ENCODE measurements at regions not wholly inside any gene's neighbourhood (a gene's known extent, or its start where the extent isn't known, plus 50 kb on each side); places are given as distances from the start of the nearest gene placed in this dataset.

DNA sequence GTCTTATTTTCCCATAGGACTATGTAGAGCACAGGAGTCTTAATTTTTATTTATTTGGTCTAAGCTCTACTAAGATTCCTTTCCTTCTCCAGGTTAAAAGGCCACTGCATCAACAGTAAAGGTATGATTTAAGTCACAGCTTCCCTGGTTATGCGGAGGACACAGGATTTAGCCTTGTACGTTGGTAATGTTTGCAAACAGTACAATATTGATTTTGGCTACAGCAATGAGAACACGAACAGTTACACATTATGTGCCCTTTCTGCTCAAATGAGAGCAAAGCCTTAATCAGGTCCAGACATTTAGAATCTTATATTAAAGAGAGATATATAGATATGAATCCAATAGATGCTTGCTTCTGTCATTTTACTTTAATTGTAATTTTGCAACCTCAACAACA, 264.0 kb downstream of the NUF2 start:
- no TSS peak for BruUV-seq (replicated peaks)
- dilution Hi-C loops (cut with MboI; ENCODE audit: extremely low pct_ligation_motif_present, low sequenced_read_pairs) (no loop called here), intact Hi-C loops (cut with micrococcal nuclease) (no loop called here)
- Histone ChIP-seq H3K9ac (replicated peaks; ENCODE audit: extremely low read depth, insufficient read depth, low read length) (no peak overlapping the region), H2AFZ (ENCODE audit: low read depth, low read length) (no peak overlapping the region), H3K79me2 (ENCODE audit: control insufficient read depth, insufficient read depth, low read length) (no peaks in the 10 kb centered on the region), H3K4me1 (ENCODE audit: control insufficient read depth, extremely low read depth, insufficient read depth, low read length) (no peaks in the 10 kb centered on the region), H3K36me3 (ENCODE audit: control insufficient read depth in 2 of 2, extremely low read depth in 1 of 2, insufficient read depth in 2 of 2, low read length in 2 of 2) (no peaks in the 10 kb centered on the region), H4K20me1 (replicated peaks; ENCODE audit: control insufficient read depth, extremely low read depth, insufficient read depth, low read length) (no peaks in the 10 kb centered on the region), H3K27ac (ENCODE audit: insufficient read depth, low read depth, low read length) (no peak overlapping the region), H3K4me2 (ENCODE audit: insufficient read depth, low read length) (no peak overlapping the region), H3K9me1 (replicated peaks; ENCODE audit: control insufficient read depth, extremely low read depth, insufficient read depth, low read length) (no peaks in the 10 kb centered on the region), H3K9me3 (replicated peaks; ENCODE audit: control insufficient read depth, insufficient read depth, low read length) (no peaks in the 10 kb centered on the region), H3K27me3 (ENCODE audit: control insufficient read depth in 2 of 2, insufficient read depth in 2 of 2, low read length in 2 of 2) (no peaks in the 10 kb centered on the region), H3K4me3 (replicated peaks in 1 of 3; ENCODE audit: insufficient read depth in 1 of 3, low read depth in 1 of 3, low read length in 3 of 3) (no peak overlapping the region)
- ChIA-PET CTCF (no interaction called here), POLR2A (no interaction called here)
- DNase-seq (ENCODE audit: low read depth, low spot score) (no peak), FAIRE-seq (no peak)
- no peak for TF ChIP-seq EZH2 (IDR thresholded peaks at IDR 0.05; ENCODE audit: borderline replicate concordance, low read depth, low read length, severe bottlenecking)
- TF ChIP-seq, protein P1, sequence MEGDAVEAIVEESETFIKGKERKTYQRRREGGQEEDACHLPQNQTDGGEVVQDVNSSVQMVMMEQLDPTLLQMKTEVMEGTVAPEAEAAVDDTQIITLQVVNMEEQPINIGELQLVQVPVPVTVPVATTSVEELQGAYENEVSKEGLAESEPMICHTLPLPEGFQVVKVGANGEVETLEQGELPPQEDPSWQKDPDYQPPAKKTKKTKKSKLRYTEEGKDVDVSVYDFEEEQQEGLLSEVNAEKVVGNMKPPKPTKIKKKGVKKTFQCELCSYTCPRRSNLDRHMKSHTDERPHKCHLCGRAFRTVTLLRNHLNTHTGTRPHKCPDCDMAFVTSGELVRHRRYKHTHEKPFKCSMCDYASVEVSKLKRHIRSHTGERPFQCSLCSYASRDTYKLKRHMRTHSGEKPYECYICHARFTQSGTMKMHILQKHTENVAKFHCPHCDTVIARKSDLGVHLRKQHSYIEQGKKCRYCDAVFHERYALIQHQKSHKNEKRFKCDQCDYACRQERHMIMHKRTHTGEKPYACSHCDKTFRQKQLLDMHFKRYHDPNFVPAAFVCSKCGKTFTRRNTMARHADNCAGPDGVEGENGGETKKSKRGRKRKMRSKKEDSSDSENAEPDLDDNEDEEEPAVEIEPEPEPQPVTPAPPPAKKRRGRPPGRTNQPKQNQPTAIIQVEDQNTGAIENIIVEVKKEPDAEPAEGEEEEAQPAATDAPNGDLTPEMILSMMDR (IDR thresholded peaks at IDR 0.05; ENCODE audit: extremely low read depth in 1 of 2, insufficient read depth in 1 of 2, low read depth in 1 of 2, low read length in 2 of 2): no peak
- TF ChIP-seq, protein P2, sequence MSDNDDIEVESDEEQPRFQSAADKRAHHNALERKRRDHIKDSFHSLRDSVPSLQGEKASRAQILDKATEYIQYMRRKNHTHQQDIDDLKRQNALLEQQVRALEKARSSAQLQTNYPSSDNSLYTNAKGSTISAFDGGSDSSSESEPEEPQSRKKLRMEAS (IDR thresholded peaks at IDR 0.05; ENCODE audit: insufficient read depth, insufficient read length): no peak
- TF ChIP-seq FOS (IDR thresholded peaks at IDR 0.05; ENCODE audit: borderline replicate concordance, insufficient read depth, low read length): no peak
- TF ChIP-seq GATA2 (IDR thresholded peaks at IDR 0.05; ENCODE audit: insufficient read depth, insufficient read length, low read depth, low read length): no peak
- no peak for TF ChIP-seq JUN (IDR thresholded peaks at IDR 0.05; ENCODE audit: borderline replicate concordance, insufficient read depth, insufficient read length, low read depth)
- TF ChIP-seq POLR2AphosphoS5 (IDR thresholded peaks at IDR 0.05; ENCODE audit: insufficient read depth, low read depth, low read length): no peak
- no peak for TF ChIP-seq MYC (IDR thresholded peaks at IDR 0.05; ENCODE audit: low read depth, low read length)
- TF ChIP-seq POLR2A (IDR thresholded peaks at IDR 0.05; ENCODE audit: low read depth, low read length): no peak
